LoVo (cell line): ENCODE measurements at regions not wholly inside any gene's neighbourhood (a gene's known extent, or its start where the extent isn't known, plus 50 kb on each side); places are given as distances from the start of the nearest gene placed in this dataset.
A peak's percentile ranks its signal among the peaks of the same experiment; 100 is the strongest.

Source experiments
- DNase-seq: peaks from one replicate; pipeline ENCODE4 v3.0.0-alpha.2; 2016; ENCODE audit warnings: low spot score

DNA sequence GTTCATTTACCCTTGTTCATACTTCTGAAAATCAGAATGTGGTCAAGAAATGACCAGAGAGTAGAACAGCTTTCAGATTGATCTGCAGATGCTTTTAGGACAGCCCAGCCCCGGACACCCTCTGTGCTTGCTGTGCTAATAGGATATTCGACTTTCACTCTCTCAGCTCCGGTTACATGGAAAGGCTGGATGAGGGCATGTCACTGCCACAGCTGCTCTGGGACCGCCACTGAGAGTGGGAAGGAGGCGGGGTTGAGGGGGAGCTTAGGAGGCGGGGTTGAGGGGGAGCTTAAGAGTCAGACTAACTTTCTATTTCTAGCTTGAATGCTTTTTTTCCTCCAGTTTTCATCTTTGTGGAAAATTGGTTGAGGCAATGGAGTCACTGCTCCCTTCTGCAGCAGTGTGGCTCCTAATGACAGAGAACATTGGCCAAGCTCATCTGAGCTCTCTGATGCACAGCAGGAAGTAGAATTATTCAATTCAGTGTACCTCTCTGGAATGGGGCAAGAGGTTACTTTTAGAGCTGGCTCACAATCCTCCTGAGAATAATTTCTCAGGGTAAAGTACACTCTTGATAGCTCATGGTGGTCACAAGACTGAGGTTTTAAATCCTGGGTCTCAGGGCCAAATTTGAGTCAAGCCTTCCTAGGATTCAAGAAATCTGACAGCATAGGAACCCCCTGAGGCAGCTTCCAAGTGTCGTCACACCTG, 74.6 kb upstream of the NPAS1 start:
- no peak for DNase-seq

DNA sequence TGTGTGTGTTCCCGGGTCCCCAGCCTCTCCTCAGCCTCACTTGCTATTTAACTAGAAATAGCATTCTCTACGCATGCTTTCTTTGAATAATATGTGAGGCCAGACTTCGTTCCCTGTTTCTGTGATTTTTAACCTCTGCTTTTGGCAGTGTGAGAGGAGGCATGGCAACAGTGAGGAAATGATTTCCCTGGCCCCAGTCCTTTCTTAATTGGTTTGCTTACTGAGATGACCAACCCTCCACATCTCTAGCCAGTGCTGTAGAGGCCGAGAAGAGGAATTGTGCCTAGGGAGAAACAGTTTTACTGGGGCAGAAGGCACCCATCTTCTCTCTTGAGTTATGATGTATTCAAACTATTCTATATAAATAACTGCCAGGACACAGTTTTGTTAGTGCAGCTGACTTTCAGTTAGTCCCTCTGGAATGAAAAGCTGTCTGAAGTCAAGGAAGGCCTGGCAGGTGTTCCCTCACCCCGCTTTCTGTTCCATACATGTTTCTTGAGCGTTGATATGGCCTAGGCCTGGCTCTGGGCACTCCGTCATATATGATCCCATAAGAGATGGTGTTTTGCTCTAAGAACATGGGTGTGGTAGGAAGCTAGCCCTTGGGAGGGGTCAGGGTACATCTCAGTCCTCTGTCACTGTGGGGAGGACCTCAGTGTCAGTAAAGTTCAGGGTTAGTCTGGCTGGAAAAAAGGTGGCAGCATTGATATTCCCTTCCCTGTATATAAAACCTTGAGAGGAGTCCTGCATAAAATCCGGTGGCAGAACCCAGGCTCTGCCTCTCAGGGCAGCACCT, 73.7 kb upstream of the NPAS1 start:
- no peak for DNase-seq

DNA sequence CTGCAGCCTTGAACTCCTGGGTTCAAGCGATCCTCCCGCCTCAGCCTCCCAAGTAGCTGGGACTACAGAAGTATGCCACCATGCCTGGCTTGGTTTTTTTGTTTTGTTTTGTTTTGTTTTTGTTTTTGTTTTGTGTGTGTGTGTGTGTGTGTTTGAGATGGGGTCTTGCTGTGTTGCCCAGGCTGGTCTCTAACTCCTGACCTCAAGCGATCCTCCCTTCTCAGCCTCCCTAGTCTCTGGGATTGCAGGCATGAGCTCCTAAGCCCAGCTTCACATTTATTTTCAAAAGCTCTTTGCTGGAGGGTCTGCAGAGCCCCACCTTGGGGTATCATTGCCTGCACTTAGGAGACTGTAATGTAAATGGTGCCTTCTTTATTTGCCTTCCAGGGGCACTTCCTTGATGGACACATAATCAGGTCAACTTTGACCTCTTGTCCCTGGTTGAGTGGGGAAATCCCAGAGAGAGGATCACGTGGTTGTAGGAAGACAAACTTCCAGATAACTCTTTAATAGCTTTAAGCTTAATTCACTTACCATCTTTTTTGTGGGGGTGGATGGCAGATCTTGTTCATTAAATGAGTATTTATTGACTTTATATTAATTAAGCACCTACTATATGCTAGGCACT, 72.9 kb upstream of the NPAS1 start:
- no peak for DNase-seq

DNA sequence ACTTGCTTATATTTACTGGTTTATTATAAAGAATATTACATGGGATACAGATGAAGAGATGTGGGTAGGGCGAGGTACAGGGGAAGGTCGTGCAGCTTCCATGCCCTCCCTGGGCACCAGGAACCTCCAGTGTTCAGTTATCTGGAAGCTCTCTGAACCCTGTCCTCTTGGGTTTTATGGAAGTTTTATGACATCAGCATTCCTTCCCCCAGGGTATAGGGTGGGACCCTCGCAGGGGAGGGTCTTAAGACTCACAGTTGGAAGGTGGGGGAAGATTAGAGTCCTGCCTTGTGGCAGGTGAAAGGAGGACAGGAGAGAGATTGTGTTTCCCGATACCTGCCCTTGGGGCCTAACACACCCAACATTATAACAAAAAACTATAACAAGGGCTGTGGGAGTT, 71.8 kb upstream of the NPAS1 start:
- no peak for DNase-seq

DNA sequence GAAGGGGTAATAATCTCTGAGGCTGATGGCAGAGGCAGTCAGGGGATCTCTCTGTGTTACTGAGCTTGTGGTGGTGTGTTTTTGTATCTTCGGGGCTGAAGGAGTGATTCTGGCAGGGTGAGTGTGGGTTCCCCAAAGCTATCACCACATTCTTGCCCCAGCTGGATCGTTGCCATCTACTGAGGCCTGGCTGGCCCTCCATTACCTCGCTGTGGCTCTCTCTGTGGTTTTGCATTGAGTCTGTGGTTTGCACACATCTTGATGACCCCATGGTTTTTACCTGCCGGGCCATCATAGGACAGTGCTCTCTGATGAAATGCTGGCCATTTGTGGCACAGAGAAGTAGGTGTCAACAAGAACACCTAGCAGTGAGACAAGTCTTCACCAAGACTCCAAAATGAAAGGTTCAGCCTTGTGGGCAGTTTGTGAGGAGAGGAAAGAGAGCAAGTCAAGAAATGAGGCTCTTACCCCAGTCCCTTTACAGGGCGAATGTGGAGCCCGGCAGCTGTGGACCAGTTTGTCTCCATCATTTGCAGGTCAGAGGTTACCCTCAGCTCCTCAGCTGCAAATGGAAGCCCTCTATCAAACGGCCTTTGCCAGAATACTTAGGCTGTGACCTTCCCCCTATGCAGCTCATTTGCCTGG, 69.0 kb upstream of the NPAS1 start:
- DNase-seq: peak; percentile 8

DNA sequence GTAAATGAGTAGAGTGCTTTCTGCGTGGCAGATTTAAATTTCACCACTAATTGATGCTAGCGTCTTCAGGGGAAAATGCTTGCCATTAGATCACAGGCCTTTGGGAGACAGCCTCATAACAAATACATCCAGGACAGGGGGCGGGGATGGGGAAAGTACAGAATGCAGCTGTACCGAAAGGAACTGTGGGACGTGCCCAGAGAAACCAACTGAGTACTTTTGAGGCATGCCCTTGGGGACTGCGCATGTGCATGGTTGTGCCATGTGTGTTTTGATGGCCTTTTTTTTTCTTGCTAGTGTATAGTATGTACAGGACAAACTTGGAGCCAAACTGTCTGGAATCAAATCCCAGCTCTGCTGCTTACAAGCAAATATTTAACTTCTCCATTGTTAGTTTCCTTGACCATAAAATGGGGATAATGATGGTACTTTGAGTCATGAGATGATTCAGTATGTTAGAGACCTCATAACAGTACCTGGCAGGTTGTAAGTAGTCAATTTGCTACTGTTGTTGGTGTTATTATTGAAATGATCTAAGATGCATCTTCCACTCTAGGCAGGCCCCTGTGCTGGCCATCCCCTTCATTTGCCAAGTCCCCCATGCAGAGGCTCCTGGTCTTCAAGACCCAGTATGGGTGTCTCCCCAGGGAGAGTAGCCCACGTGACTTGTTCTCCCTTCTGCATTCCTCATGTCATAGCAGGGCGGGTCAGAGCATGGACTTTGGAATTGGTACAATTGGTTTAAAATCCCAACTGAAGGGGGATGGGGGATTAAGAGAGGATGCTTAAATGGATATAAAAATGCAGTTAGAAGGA, 68.3 kb upstream of the NPAS1 start:
- DNase-seq: peak; percentile 77

DNA sequence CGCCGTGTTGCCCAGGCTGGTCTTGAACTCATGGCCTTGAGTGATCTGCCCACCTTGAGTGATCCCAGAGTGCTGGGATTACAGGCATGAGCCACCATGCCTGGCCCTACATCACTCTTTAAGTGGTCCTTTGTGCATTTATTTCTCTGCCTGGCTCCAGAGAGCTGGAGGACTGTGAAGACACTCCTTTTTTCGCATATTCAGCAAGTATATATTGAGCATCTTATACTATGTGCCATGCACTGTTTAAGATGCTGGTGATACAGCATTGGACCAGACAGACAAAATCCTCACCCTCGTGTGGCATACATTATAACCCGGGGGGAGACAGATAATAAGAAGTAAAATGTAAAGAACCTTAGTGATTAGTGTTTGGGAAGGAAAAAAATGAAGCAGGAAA, 66.8 kb upstream of the NPAS1 start:
- no peak for DNase-seq

DNA sequence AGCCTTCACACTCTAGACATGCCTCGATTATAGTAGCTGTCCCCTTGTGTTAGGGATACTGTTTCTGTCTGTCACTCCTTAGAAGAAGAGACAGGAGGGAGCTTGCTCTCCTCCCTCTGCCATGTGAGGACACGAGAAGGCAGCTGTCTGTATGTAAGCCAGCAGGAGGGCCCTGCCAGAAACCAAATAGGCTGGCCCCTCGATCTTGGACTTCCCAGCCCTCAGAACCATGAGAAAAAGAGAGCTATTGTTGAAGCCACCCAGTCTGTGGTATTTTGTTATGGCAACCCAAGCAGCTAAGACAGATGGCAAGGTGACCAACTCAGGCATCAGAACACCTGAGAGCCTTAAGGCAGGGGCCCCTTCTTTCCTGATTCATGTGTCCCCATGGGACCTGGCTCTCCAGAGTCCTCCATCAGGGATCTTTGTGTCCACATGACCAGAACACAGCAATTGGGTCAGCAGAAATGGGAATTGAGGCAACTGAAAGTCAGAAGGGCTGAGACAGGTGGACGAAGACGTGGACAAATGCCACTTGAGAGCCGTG, 65.6 kb upstream of the NPAS1 start:
- DNase-seq: no peak

DNA sequence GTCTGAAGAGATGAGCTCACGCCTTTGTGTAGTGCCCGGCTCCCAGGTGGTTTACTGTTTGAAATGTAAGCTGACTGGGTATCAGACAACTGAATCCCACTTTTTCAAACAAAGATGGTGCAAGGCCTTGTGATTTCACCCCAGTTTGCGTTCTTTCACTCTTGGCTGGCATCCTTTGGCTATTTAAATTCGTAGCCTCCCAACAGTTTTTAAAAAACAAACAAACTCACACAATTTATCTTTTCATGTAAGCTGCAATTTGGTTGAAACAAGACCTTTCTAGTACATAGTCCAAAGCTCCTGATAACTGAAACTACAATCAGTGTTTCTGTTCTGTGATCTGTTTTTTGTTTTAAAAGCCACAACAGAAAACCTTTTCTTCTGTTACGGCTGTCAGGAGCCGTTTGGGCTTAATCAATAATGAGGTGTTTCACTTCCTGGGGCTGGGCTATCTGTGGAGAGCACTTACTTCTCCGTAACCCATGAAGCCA, 65.1 kb upstream of the NPAS1 start:
- DNase-seq: no peak

DNA sequence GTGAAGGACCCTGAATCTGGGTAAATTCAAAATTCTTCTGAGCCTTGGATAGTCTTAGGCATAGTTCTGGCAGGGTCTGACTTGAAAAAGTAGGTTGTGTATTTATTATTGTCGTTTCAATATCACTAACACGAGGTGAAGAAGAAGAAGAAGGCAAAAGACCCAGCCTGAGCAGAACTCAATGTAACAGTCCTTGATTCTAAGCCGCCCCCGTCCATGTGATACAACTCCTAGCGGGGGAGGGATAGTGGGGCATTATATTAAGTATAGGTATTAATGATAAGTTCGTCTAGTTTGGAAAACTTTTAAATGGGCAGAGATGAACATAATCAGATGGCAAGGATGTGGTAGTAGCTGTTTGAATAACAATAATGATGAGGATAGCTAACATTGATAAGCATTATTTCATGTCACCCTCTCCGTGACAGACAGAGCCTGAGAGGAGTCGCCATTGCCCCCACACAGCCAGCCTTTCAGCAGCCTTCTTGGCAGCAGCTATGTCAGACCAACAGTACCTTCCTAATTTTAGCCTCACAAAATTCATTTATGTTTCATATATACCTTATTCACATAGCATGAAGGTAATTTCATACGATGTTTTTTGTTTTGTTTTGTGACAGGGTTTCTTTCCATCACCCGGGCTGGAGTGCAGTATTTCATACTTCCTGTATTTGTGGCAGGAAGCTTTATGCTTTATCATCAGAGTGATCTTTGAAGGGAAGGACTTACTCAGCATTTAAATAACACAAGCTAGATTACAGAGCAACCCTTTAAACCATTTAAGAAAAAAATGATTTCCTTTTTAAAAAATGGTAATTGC, 64.4 kb upstream of the NPAS1 start:
- no peak for DNase-seq

DNA sequence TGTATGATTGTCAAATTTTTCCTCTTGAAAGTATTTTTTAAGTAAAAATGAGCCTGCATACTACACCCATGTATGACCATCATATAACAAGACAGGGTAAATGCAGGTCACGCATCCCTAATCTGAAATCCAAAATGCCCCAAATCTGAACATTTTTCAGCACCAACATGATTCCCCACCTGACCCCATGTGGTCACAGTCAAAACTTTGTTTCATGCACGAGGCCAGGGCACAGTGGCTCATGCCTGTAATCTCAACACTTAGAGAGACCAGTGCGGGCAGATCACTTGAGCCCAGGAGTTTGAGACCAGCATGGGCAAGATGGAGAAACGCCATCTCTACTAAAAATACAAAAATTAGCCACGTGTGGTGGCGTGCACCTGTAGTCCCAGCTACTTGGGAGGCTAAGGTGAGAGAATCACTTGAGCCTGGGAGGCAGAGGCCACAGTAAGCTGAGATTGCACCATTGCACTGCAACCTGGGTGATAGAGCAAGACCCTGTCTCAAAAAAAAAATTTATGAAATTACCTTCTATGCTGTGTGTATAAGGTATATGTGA, 63.7 kb upstream of the NPAS1 start:
- no peak for DNase-seq

DNA sequence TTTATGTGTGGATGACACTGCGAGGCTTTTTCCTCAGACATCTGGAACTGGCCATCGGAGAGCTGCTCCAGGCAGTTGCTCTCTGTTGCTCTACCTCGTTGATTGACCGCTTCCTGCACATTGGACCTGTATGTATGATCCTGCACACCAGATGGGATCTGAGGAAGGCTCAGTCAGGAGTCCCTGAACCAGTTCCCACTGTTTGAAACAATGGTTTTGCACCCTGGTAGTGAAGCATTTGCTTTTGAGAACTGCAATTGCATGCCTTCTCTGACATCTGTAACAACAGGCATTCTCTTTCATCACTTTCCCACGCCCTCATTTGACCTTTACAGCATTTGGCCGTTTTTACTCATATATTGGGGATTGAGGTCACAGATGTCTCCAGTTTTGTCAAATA, 61.1 kb upstream of the NPAS1 start:
- DNase-seq: no peak

DNA sequence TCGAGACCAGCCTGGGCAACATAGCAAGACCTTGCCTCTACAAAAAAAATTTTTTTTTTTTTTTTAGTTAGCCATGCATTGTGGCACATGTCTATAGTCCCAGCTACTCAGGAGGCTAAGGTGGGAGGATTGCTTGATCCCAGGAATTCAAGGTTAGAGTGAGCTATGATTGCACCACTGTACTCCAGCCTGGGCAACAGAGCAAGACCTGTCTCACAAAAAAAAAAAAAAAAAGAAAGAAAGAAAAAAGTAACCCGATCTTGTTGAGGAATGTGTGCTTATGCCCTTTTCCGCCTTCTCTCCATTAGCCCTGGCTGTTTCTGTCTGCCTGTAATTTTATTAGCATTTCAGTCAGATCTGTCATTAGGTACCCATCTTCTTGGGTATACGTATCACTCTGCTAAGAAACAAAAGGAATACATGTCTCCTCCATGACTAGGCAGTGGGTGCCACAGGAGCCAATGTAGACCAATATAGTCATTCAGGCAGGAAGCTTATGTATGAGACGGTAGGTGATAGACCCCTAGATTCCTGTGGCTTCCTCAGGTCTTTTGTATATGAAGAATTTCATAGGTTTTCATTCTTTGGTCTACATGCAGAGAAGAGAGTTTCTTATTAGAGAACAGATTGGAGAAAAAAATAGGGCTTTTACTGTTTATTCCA, 59.6 kb upstream of the NPAS1 start:
- DNase-seq: no peak

DNA sequence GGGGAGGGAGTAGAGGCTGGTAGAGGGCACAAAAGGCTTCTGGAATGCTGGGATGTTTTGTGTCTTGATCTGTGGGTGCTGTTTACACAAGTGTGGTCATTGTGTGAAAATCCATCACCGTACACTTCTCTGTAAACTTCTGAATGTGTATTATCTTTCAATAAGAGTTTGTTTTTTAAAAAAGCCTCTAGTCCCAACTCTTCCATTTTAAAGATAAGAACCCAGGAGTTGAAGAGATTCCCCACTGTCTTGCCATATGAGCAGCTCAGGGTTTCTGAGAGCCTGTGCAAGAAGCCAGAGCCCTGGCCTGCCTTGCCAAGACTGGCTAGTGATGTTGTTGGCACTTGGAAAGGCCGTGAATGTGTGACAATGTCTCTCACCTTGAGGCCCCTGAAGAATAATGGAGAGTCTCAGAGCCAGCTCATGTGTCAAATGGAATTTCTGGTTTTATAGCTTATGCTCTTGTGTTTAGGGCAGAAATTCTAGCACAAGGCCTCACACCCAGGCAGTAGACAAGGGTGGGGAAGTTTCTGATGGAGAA, 57.5 kb upstream of the NPAS1 start:
- DNase-seq: no peak

DNA sequence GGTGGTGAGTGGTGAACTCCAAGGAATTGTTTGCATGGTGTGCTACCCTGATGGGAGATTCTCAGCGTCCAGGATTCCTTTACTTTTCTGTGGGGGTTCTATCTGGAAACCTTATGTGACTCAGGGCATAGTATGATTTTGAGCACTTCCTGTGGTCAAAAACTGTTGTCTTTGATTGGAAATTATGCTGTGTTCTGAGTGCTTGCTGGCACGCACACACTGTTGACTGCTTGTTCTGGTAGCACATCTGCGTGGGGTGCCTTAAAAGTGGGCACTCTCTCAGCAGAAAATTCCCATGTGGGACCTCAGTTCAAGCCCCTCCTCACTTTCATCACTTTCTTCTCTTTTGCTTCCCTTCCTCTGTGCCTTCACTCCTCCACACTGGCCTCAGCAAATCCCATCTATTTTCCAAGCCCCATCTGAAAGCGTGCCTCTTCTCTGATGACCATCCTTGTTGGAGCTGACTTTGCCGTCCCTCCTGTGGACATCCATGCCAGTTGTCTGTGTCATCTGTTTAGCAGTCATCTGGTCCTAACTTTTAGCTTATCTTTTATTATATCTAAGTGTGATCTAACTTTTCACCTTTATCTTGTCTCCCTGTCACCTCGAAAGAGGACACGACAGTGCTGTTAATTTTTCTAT, 56.4 kb upstream of the NPAS1 start:
- no peak for DNase-seq

DNA sequence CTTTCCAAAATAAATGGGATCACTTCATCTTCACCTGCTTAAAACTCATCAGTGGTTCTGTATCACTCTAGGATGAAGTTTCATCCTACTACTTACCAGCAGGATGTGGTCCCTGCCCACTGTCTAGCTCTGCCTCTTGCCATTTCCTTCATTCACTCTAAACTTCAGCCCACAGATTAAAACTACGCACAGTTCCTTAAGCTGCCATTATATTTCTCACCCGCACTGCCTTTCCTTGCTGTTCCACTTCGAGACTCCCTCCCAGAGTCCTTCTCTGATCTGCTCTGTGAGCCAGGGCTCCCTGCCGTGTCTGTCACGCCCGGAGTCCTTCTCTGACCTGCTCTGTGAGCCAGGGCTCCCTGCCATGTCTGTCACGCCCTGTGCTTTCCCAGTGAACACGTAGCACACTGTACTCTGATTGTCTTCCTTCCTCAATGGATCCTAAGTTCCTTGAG, 52.0 kb upstream of the NPAS1 start:
- DNase-seq: peak; percentile 35
